SU-DHL-6 (cell line): ENCODE measurements at regions not wholly inside any gene's neighbourhood (a gene's known extent, or its start where the extent isn't known, plus 50 kb on each side); places are given as distances from the start of the nearest gene placed in this dataset.

ENCODE experiments used
- EZH2phosphoT487 ChIP-seq: fragments of 200-600 bp; sonication (generic), shearing (Covaris generic); conservative IDR thresholded peaks from 2 replicates; pipeline ENCODE4 v1.6.1; 2018; ENCODE audit warnings: mild to moderate bottlenecking, antibody characterized with exemption, low read length, moderate library complexity, mixed read lengths
- TF ChIP-seq, protein P1 (sequence below): fragments of 200-600 bp; sonication (generic); IDR thresholded peaks from one replicate; pipeline ENCODE4 v1.5.1; 2017; ENCODE audit warnings: antibody characterized with exemption, mild to moderate bottlenecking, low read length, moderate library complexity; ENCODE audit not compliant: insufficient read depth, poor library complexity, severe bottlenecking

DNA sequence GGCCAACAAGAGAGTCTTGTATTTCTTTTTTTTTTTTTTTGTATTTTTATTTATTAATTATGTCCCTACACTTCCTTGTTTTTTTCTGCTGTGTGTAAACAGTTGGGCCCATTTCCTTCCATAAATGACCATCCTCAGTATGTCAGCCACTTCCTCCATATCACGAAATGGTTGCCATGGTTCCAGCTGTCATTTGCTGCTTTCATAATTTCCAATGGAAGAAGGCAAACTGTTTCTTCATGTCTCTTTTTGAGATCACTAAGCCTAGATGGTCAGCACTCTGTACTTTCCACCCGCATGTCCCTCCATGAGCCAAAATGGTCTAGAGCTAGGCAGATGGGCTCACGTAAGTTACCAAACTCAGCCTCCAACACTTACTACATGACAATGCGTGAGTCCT is 133.5 kb upstream of the FOXF1 start:
- TF ChIP-seq, protein P1, sequence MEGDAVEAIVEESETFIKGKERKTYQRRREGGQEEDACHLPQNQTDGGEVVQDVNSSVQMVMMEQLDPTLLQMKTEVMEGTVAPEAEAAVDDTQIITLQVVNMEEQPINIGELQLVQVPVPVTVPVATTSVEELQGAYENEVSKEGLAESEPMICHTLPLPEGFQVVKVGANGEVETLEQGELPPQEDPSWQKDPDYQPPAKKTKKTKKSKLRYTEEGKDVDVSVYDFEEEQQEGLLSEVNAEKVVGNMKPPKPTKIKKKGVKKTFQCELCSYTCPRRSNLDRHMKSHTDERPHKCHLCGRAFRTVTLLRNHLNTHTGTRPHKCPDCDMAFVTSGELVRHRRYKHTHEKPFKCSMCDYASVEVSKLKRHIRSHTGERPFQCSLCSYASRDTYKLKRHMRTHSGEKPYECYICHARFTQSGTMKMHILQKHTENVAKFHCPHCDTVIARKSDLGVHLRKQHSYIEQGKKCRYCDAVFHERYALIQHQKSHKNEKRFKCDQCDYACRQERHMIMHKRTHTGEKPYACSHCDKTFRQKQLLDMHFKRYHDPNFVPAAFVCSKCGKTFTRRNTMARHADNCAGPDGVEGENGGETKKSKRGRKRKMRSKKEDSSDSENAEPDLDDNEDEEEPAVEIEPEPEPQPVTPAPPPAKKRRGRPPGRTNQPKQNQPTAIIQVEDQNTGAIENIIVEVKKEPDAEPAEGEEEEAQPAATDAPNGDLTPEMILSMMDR = no peak
- no peak for TF ChIP-seq EZH2phosphoT487
